ENCODE measurements at regions not wholly inside any gene's neighbourhood (a gene's known extent, or its start where the extent isn't known, plus 50 kb on each side); places are given as distances from the start of the nearest gene placed in this dataset.

DNA sequence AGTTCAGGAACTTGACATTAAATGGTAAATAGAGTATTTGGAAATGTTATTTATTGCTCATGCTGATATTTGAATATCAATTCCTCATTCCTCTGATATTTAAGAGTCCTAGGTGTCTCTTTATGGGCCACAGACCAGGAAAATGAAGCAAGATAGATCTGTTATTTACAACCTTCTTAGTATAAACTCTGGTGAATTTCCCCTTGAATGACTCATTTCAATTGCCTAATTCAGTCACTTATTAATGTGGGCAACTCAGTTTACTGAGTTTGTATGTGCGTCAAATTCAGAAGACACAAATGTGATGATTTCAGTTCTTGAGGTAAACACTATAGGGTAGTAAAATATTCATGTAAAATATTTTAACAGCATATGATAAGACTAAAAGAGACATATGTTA, 1404.4 kb upstream of the PRMT6 start:
- Histone ChIP-seq H3K4ac (ENCODE audit: low read length) (no peak overlapping the region), H3K4me3 (ENCODE audit: low read length in 2 of 2) (no peak overlapping the region), H3K79me1 (ENCODE audit: low read depth, low read length) (no peaks in the 10 kb centered on the region), H2AK5ac (ENCODE audit: low read depth, low read length) (no peak overlapping the region), H3K14ac (ENCODE audit: low read length) (no peak overlapping the region), H3K4me1 (ENCODE audit: control insufficient read depth in 2 of 2, insufficient read depth in 1 of 2, low read depth in 1 of 2, low read length in 2 of 2) (no peaks in the 10 kb centered on the region), H2BK15ac (ENCODE audit: low read length) (no peak overlapping the region), H3K23ac (ENCODE audit: low read depth, low read length, poor library complexity) (no peak overlapping the region), H3K27ac (replicated peaks; ENCODE audit: low read length) (no peak overlapping the region), H3K18ac (ENCODE audit: low read length) (no peak overlapping the region), H2BK120ac (ENCODE audit: low read depth, low read length) (no peak overlapping the region), H3K4me2 (ENCODE audit: insufficient read depth, low read length, poor library complexity, severe bottlenecking) (no peak overlapping the region), H3K36me3 (replicated peaks in 1 of 2; ENCODE audit: control insufficient read depth in 2 of 2, insufficient read depth in 2 of 2, low read length in 2 of 2) (no peaks in the 10 kb centered on the region), H3K9ac (ENCODE audit: low read depth, low read length, poor library complexity) (no peak overlapping the region), H3K27me3 (ENCODE audit: control insufficient read depth in 3 of 3, insufficient read depth in 3 of 3, low read depth in 1 of 3, low read length in 3 of 3) (no peaks in the 10 kb centered on the region), H4K91ac (ENCODE audit: low read depth, low read length, poor library complexity) (no peak overlapping the region), H2BK5ac (ENCODE audit: low read length) (no peak overlapping the region), H2BK12ac (ENCODE audit: low read length) (no peak overlapping the region), H2AFZ (ENCODE audit: low read length) (no peak overlapping the region), H3K9me3 (replicated peaks in 1 of 2; ENCODE audit: control insufficient read depth in 2 of 2, insufficient read depth in 1 of 2, low read depth in 1 of 2, low read length in 2 of 2) (no peaks in the 10 kb centered on the region), H4K8ac (ENCODE audit: low read depth, low read length) (no peak overlapping the region)
- no peak for DNase-seq (ENCODE audit: low spot score)
- WGBS, 2 donors (ENCODE audit: extremely low coverage in 2 of 2, insufficient read length in 2 of 2, insufficient replicate concordance in 1 of 2) = no CpG with 5 or more reads among the region's 1 CpG

DNA sequence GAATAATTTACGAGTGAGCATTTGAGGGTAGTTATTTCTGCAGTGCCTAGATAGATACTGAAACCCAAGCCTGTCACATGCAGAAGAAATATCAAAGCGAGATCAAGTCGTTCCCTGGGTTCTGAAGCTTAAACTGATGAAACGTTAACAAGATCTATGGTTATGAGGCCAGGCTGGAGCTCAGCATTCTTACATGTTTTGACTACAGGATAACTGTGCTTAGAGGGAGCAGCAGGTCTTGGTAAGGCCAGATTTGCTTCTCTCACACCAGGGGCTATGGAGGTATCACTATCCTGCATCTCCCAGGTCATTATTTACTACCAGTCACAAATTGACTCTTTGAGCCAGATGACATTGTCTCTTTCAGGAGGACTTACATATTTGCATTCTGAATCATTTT, 1401.4 kb upstream of the PRMT6 start:
- no peak overlapping the region for H3K18ac ChIP-seq (ENCODE audit: low read length)
- no peak overlapping the region for H4K8ac ChIP-seq (ENCODE audit: low read depth, low read length)
- H3K36me3 ChIP-seq (replicated peaks in 1 of 2; ENCODE audit: control insufficient read depth in 2 of 2, insufficient read depth in 2 of 2, low read length in 2 of 2) = no peaks in the 10 kb centered on the region
- no peak overlapping the region for H4K91ac ChIP-seq (ENCODE audit: low read depth, low read length, poor library complexity)
- no peak overlapping the region for H2AFZ ChIP-seq (ENCODE audit: low read length)
- no peaks in the 10 kb centered on the region for H3K9me3 ChIP-seq (replicated peaks in 1 of 2; ENCODE audit: control insufficient read depth in 2 of 2, insufficient read depth in 1 of 2, low read depth in 1 of 2, low read length in 2 of 2)
- H2AK5ac ChIP-seq (ENCODE audit: low read depth, low read length) = no peak overlapping the region
- H3K27me3 ChIP-seq (ENCODE audit: control insufficient read depth in 3 of 3, insufficient read depth in 3 of 3, low read depth in 1 of 3, low read length in 3 of 3) = no peaks in the 10 kb centered on the region
- no peaks in the 10 kb centered on the region for H3K4me1 ChIP-seq (ENCODE audit: control insufficient read depth in 2 of 2, insufficient read depth in 1 of 2, low read depth in 1 of 2, low read length in 2 of 2)
- DNase-seq (ENCODE audit: low spot score) = no peak
- no peak overlapping the region for H3K4me2 ChIP-seq (ENCODE audit: insufficient read depth, low read length, poor library complexity, severe bottlenecking)
- H3K9ac ChIP-seq (ENCODE audit: low read depth, low read length, poor library complexity) = no peak overlapping the region
- H3K27ac ChIP-seq (replicated peaks; ENCODE audit: low read length) = no peak overlapping the region
- no peak overlapping the region for H2BK12ac ChIP-seq (ENCODE audit: low read length)
- H3K23ac ChIP-seq (ENCODE audit: low read depth, low read length, poor library complexity) = no peak overlapping the region
- no peak overlapping the region for H3K14ac ChIP-seq (ENCODE audit: low read length)
- H2BK5ac ChIP-seq (ENCODE audit: low read length) = no peak overlapping the region
- no peak overlapping the region for H2BK120ac ChIP-seq (ENCODE audit: low read depth, low read length)
- H3K4me3 ChIP-seq (ENCODE audit: low read length in 2 of 2) = no peak overlapping the region
- no peak overlapping the region for H3K4ac ChIP-seq (ENCODE audit: low read length)
- H3K79me1 ChIP-seq (ENCODE audit: low read depth, low read length) = no peaks in the 10 kb centered on the region
- H2BK15ac ChIP-seq (ENCODE audit: low read length) = no peak overlapping the region
- no CpG with 5 or more reads among the region's 4 CpGs for WGBS, 2 donors (ENCODE audit: extremely low coverage in 2 of 2, insufficient read length in 2 of 2, insufficient replicate concordance in 1 of 2)

DNA sequence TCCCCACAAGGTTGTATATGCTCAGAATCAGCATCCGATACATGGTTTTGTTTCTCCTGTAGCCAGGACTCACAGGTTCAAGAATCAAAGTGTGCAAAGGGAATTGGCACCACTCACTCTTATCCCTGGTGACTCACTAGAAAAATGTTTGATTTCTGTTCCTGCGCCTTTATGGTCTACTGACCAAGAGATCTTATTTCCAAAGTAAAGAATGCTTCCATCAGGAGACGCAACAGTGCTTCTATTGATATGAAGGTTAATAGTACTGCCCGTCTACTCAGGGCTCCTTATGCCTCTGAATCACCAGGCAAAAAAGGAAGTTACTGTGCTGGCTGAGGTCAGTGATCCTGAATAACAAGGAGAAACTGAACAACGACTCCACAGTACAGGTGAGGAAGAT, 1392.0 kb upstream of the PRMT6 start:
- Histone ChIP-seq H3K4me3 (ENCODE audit: low read length in 2 of 2) (no peak overlapping the region), H3K36me3 (replicated peaks in 1 of 2; ENCODE audit: control insufficient read depth in 2 of 2, insufficient read depth in 2 of 2, low read length in 2 of 2) (no peaks in the 10 kb centered on the region), H3K23ac (ENCODE audit: low read depth, low read length, poor library complexity) (no peak overlapping the region), H2BK5ac (ENCODE audit: low read length) (no peak overlapping the region), H3K9me3 (replicated peaks in 1 of 2; ENCODE audit: control insufficient read depth in 2 of 2, insufficient read depth in 1 of 2, low read depth in 1 of 2, low read length in 2 of 2) (no peaks in the 10 kb centered on the region), H2BK15ac (ENCODE audit: low read length) (no peak overlapping the region), H2AK5ac (ENCODE audit: low read depth, low read length) (no peak overlapping the region), H2BK12ac (ENCODE audit: low read length) (no peak overlapping the region), H4K8ac (ENCODE audit: low read depth, low read length) (no peak overlapping the region), H2BK120ac (ENCODE audit: low read depth, low read length) (no peak overlapping the region), H3K27me3 (ENCODE audit: control insufficient read depth in 3 of 3, insufficient read depth in 3 of 3, low read depth in 1 of 3, low read length in 3 of 3) (no peaks in the 10 kb centered on the region), H4K91ac (ENCODE audit: low read depth, low read length, poor library complexity) (no peak overlapping the region), H3K4me2 (ENCODE audit: insufficient read depth, low read length, poor library complexity, severe bottlenecking) (no peak overlapping the region), H3K9ac (ENCODE audit: low read depth, low read length, poor library complexity) (no peak overlapping the region), H3K4me1 (ENCODE audit: control insufficient read depth in 2 of 2, insufficient read depth in 1 of 2, low read depth in 1 of 2, low read length in 2 of 2) (no peaks in the 10 kb centered on the region), H3K27ac (replicated peaks; ENCODE audit: low read length) (no peak overlapping the region), H2AFZ (ENCODE audit: low read length) (no peak overlapping the region), H3K18ac (ENCODE audit: low read length) (no peak overlapping the region), H3K14ac (ENCODE audit: low read length) (no peak overlapping the region), H3K79me1 (ENCODE audit: low read depth, low read length) (no peaks in the 10 kb centered on the region), H3K4ac (ENCODE audit: low read length) (no peak overlapping the region)
- DNase-seq (ENCODE audit: low spot score) = no peak
- no CpG with 5 or more reads among the region's 5 CpGs for WGBS, 2 donors (ENCODE audit: extremely low coverage in 2 of 2, insufficient read length in 2 of 2, insufficient replicate concordance in 1 of 2)

- no peaks in the 10 kb centered on the region for H3K9me3 ChIP-seq (replicated peaks in 1 of 2; ENCODE audit: control insufficient read depth in 2 of 2, insufficient read depth in 1 of 2, low read depth in 1 of 2, low read length in 2 of 2)
- no peaks in the 10 kb centered on the region for H3K36me3 ChIP-seq (replicated peaks in 1 of 2; ENCODE audit: control insufficient read depth in 2 of 2, insufficient read depth in 2 of 2, low read length in 2 of 2)
- no peaks in the 10 kb centered on the region for H3K4me1 ChIP-seq (ENCODE audit: control insufficient read depth in 2 of 2, insufficient read depth in 1 of 2, low read depth in 1 of 2, low read length in 2 of 2)
- no peak overlapping the region for H3K27ac ChIP-seq (replicated peaks; ENCODE audit: low read length)
- no peaks in the 10 kb centered on the region for H3K27me3 ChIP-seq (ENCODE audit: control insufficient read depth in 3 of 3, insufficient read depth in 3 of 3, low read depth in 1 of 3, low read length in 3 of 3)
- H3K4me2 ChIP-seq (ENCODE audit: insufficient read depth, low read length, poor library complexity, severe bottlenecking) = no peak overlapping the region
- H2BK15ac ChIP-seq (ENCODE audit: low read length) = no peak overlapping the region
- no peak overlapping the region for H2BK12ac ChIP-seq (ENCODE audit: low read length)
- H4K8ac ChIP-seq (ENCODE audit: low read depth, low read length) = no peak overlapping the region
- H3K9ac ChIP-seq (ENCODE audit: low read depth, low read length, poor library complexity) = no peak overlapping the region
- no peak overlapping the region for H3K23ac ChIP-seq (ENCODE audit: low read depth, low read length, poor library complexity)
- H3K4ac ChIP-seq (ENCODE audit: low read length) = no peak overlapping the region
- H2AFZ ChIP-seq (ENCODE audit: low read length) = no peak overlapping the region
- no peak overlapping the region for H2AK5ac ChIP-seq (ENCODE audit: low read depth, low read length)
- no peak overlapping the region for H4K91ac ChIP-seq (ENCODE audit: low read depth, low read length, poor library complexity)
- no peak overlapping the region for H3K18ac ChIP-seq (ENCODE audit: low read length)
- no peaks in the 10 kb centered on the region for H3K79me1 ChIP-seq (ENCODE audit: low read depth, low read length)
- H3K14ac ChIP-seq (ENCODE audit: low read length) = no peak overlapping the region
- no CpG with 5 or more reads among the region's 3 CpGs for WGBS, 2 donors (ENCODE audit: extremely low coverage in 2 of 2, insufficient read length in 2 of 2, insufficient replicate concordance in 1 of 2)
- H2BK120ac ChIP-seq (ENCODE audit: low read depth, low read length) = no peak overlapping the region
- H3K4me3 ChIP-seq (ENCODE audit: low read length in 2 of 2) = no peak overlapping the region
- DNase-seq (ENCODE audit: low spot score) = no peak
- H2BK5ac ChIP-seq (ENCODE audit: low read length) = no peak overlapping the region
These were observed 1378.1 kb upstream of the PRMT6 start for GRCh38 chr1:105678334-105678733.
